GM12878 (cell line): ENCODE measurements at regions not wholly inside any gene's neighbourhood (a gene's known extent, or its start where the extent isn't known, plus 50 kb on each side); places are given as distances from the start of the nearest gene placed in this dataset.

Experiments used
- ATAC-seq: fragments of 200-7000 bp; cut with Tn5 transposase; 3 replicates; pipeline ENCODE4 v1.9.1; 2020; ENCODE audit warnings: mild to moderate bottlenecking, moderate library complexity
- BruUV-seq: library from RNA; stranded (reverse); fragments of 400-500 nt; replicated peaks from 2 replicates; lab custom pipeline; 2021; lab: Mats Ljungman, UMichigan
- CTCF ChIA-PET: fragments of 300-600 bp; sonication (Branson Sonifier 250); formaldehyde crosslinking; extraction: SDS; loops from one replicate; lab custom pipeline; 2021; ENCODE audit warnings: inconsistent platforms; lab: Yijun Ruan, JAX
- POLR2A ChIA-PET: fragments of 350-600 bp; formaldehyde crosslinking; extraction: SDS; loops from one replicate; lab custom pipeline; 2021; ENCODE audit warnings: inconsistent platforms; lab: Charles Lee
- RAD21 ChIA-PET: fragments of 300-600 bp; sonication (Branson Sonifier 250); formaldehyde crosslinking; loops from one replicate; lab custom pipeline; 2023; ENCODE audit warnings: antibody characterized with exemption; ENCODE audit not compliant: unreplicated experiment; lab: Charles Lee
- SMC1A ChIA-PET: fragments of 300-600 bp; sonication (Branson Sonifier 250); formaldehyde crosslinking; loops from one replicate; lab custom pipeline; 2023; ENCODE audit not compliant: unreplicated experiment, uncharacterized antibody; lab: Charles Lee
- DNase-seq: peaks from one replicate; pipeline ENCODE4 v3.0.0-alpha.2; 2011; ENCODE audit warnings: low read depth, low spot score
- FAIRE-seq: peaks from 3 replicates; lab custom pipeline; 2011; peaks lifted over from hg19 to GRCh38; lab: Jason Lieb, UNC
- H2AFZ ChIP-seq: 2 replicates; pipeline ENCODE4 v1.6.0; 2011; ENCODE audit warnings: low read depth, low read length, control low read depth; ENCODE audit not compliant: control insufficient read depth
- H3K27ac ChIP-seq: 2 replicates; pipeline ENCODE4 v1.5.1; 2011; ENCODE audit warnings: control low read depth; ENCODE audit not compliant: control insufficient read depth, insufficient read depth
- H3K27me3 ChIP-seq, 2 experiments: replicated peaks in 1 of 2; 2 replicates each; pipeline versions ENCODE4 v1.6.0 to v1.6.1; 2011; ENCODE audit warnings: low read length in 1 of 2; ENCODE audit not compliant: control insufficient read depth in 2 of 2, insufficient read depth in 2 of 2
- H3K36me3 ChIP-seq, 2 experiments: 2 replicates each; pipeline ENCODE4 v1.5.1; 2011; ENCODE audit warnings: low read length in 1 of 2; ENCODE audit not compliant: control insufficient read depth in 2 of 2, insufficient read depth in 2 of 2
- H3K4me1 ChIP-seq: 2 replicates; pipeline ENCODE4 v1.6.1; 2011; ENCODE audit warnings: mild to moderate bottlenecking, low read length, moderate library complexity, mixed read lengths; ENCODE audit not compliant: control insufficient read depth, insufficient read depth
- H3K4me2 ChIP-seq: 2 replicates; pipeline ENCODE4 v1.6.0; 2011; ENCODE audit warnings: control low read depth; ENCODE audit not compliant: control insufficient read depth, insufficient read depth
- H3K4me3 ChIP-seq: fragments of 200-600 bp; sonication (generic); 2 replicates; pipeline ENCODE4 v1.5.1; 2016
- H3K79me2 ChIP-seq: 2 replicates; pipeline ENCODE4 v1.6.0; 2011; ENCODE audit warnings: low read length; ENCODE audit not compliant: control insufficient read depth, insufficient read depth
- H3K9ac ChIP-seq: 2 replicates; pipeline ENCODE4 v1.8.0; 2011; ENCODE audit warnings: low read length, control low read depth, mixed read lengths; ENCODE audit not compliant: control insufficient read depth, insufficient read depth
- H3K9me3 ChIP-seq: replicated peaks from 3 replicates; pipeline ENCODE4 v1.5.1; 2011; ENCODE audit warnings: mild to moderate bottlenecking, low read length; ENCODE audit not compliant: control insufficient read depth, insufficient read depth
- H4K20me1 ChIP-seq: 2 replicates; pipeline ENCODE4 v1.6.0; 2011; ENCODE audit not compliant: control insufficient read depth, insufficient read depth
- JUND ChIP-seq: IDR thresholded peaks from 2 replicates; pipeline ENCODE4 v1.6.1; 2012; ENCODE audit warnings: low read depth, mild to moderate bottlenecking, low read length, improper control_type of control experiment, moderate library complexity
- MEF2B ChIP-seq: fragments of 450-650 bp; IDR thresholded peaks from 2 replicates; pipeline ENCODE4 v1.6.1; 2018; ENCODE audit warnings: mild to moderate bottlenecking, moderate library complexity; ENCODE audit not compliant: partially characterized antibody, poor library complexity, severe bottlenecking
- STAT3 ChIP-seq: IDR thresholded peaks from 2 replicates; pipeline ENCODE4 v1.6.1; 2011; ENCODE audit warnings: low read depth, low read length, improper control_type of control experiment
- YY1 ChIP-seq: IDR thresholded peaks from 2 replicates; pipeline ENCODE4 v1.6.1; 2011; ENCODE audit warnings: low read depth, mild to moderate bottlenecking, low read length
- ZBTB33 ChIP-seq: fragments of 450-650 bp; IDR thresholded peaks from 2 replicates; pipeline ENCODE4 v1.6.1; 2017; ENCODE audit warnings: mild to moderate bottlenecking
- ZNF207 ChIP-seq: fragments of 450-650 bp; IDR thresholded peaks from 2 replicates; pipeline ENCODE4 v1.6.1; 2014; ENCODE audit warnings: antibody characterized with exemption, mild to moderate bottlenecking, borderline replicate concordance
- WGBS: methylation state at CpG from one replicate; pipeline ENCODE4 v1.1.6; 2016; ENCODE audit warnings: low lambda C conversion rate; ENCODE audit not compliant: insufficient replicate concordance, insufficient coverage; ENCODE audit errors: missing lambda C conversion rate; 5-methylcytosine and 5-hydroxymethylcytosine counted together
- in situ Hi-C: fragments of 300-500 bp; cut with MboI; formaldehyde crosslinking; loops from 9 replicates; pipeline ENCODE4 v1.14.3; 2018; ENCODE audit warnings: mixed read lengths
- intact Hi-C: fragments of 100-400 bp; cut with micrococcal nuclease; formaldehyde crosslinking; loops from one replicate; pipeline ENCODE4 v1.14.2; 2022; ENCODE audit not compliant: unreplicated experiment

GRCh38 chr2:22882011-22882410 is 503.0 kb upstream of the KLHL29 start:
- no peak for DNase-seq
- ChIA-PET SMC1A (interaction anchor here (1.1 kb wide), 1 partner anchor 28 kb away, joined by 3 read pairs; no protein-coding TSS in a partner anchor), CTCF (no interaction called here), RAD21 (no interaction called here), POLR2A (no interaction called here)
- WGBS = 24% methylated on average over 2 of the region's 2 CpGs
- H2AFZ ChIP-seq = no peak overlapping the region
- H4K20me1 ChIP-seq = no peaks in the 10 kb centered on the region
- in situ Hi-C loops (no loop called here), intact Hi-C loops (no loop called here)
- H3K27me3 ChIP-seq = no peaks in the 10 kb centered on the region
- no TSS peak for BruUV-seq
- H3K9me3 ChIP-seq = no peaks in the 10 kb centered on the region
- no peak for TF ChIP-seq ZNF207
- no peak for TF ChIP-seq ZBTB33
- no peak for TF ChIP-seq YY1
- TF ChIP-seq MEF2B = no peak
- FAIRE-seq = no peak
- H3K4me3 ChIP-seq = no peak overlapping the region
- H3K79me2 ChIP-seq = no peaks in the 10 kb centered on the region
- H3K9ac ChIP-seq = no peak overlapping the region
- no peak for ATAC-seq
- H3K4me2 ChIP-seq = no peak overlapping the region
- no peaks in the 10 kb centered on the region for H3K4me1 ChIP-seq
- H3K36me3 ChIP-seq = no peaks in the 10 kb centered on the region
- no peak overlapping the region for H3K27ac ChIP-seq

GRCh38 chr2:22882643-22883042 is 502.3 kb upstream of the KLHL29 start:
- SMC1A ChIA-PET = no interaction called here
- Histone ChIP-seq H3K36me3 (no peaks in the 10 kb centered on the region), H3K79me2 (no peaks in the 10 kb centered on the region), H3K27ac (no peak overlapping the region), H4K20me1 (no peaks in the 10 kb centered on the region), H3K9ac (no peak overlapping the region), H3K4me1 (no peaks in the 10 kb centered on the region), H3K4me3 (no peak overlapping the region), H3K4me2 (no peak overlapping the region), H3K9me3 (no peaks in the 10 kb centered on the region), H2AFZ (no peak overlapping the region), H3K27me3 (no peaks in the 10 kb centered on the region)
- WGBS = 0% methylated on average over 1 of the region's 1 CpG
- FAIRE-seq = no peak
- no peak for ATAC-seq
- no peak for TF ChIP-seq JUND
- no peak for TF ChIP-seq STAT3
- in situ Hi-C loops = no loop called here
- intact Hi-C loops = no loop called here
- CTCF ChIA-PET = interaction anchor here (1.3 kb wide), 1 partner anchor 22 kb away, joined by 3 read pairs; no protein-coding TSS in a partner anchor
- RAD21 ChIA-PET = no interaction called here
- no TSS peak for BruUV-seq
- no peak for DNase-seq
- POLR2A ChIA-PET = no interaction called here
